NCI-H774 (cell line): ENCODE measurements at regions not wholly inside any gene's neighbourhood (a gene's known extent, or its start where the extent isn't known, plus 50 kb on each side); places are given as distances from the start of the nearest gene placed in this dataset.
"Not testable (repeated sequence)": the region's sequence is repeated elsewhere in the genome, so short reads cannot be mapped to it uniquely, and the experiment has no call there.

Experiments used
- DNase-seq: peaks from one replicate; lab custom pipeline; 2025; lab: John Stamatoyannopoulos, UW

GRCh38 chr3:61444782-61445181 is 116.6 kb upstream of the PTPRG start:
- DNase-seq, result no peak

DNA sequence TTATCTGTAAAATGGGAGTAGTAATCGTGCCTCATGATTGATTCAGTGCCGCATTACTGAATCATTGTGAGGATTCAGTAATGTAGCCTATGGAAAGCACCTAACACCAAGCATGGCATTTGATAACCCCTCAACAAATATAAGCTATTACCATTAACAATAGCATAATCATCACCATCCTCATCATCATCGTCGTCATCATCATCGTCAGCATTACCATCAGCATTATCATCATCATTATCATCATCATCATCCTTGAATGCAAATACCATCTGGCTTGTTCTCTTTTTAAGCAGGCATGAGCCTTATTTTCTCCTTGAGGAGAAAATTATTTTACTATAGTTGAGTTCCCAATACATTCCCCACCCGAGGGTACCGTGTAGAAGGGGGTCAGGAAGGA is 115.4 kb upstream of the PTPRG start:
- no peak for DNase-seq

GRCh38 chr3:61446341-61446740 is 115.0 kb upstream of the PTPRG start:
- DNase-seq, result no peak

DNA sequence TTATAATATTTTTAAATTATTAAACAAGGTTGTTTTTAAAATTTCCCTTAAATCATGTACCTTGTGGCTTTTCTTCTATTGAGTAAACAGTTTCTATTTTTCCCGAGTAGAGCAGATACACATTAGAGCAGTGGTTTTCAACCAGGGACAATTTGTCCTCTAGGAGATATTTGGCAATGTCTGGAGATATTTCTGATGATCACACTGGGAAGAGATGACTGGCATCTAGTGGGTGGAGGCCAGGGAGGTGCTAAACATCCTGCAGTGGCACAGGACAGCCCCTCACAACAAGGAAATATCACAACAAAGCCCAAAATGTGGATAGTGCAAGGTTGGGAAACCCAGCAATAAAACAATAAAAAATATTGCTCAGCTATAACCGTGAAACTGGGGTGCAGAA is 113.0 kb upstream of the PTPRG start:
- DNase-seq, result no peak

- no peak for DNase-seq
Observed at GRCh38 chr3:61449327-61450040, 111.9 kb upstream of the PTPRG start.

DNA sequence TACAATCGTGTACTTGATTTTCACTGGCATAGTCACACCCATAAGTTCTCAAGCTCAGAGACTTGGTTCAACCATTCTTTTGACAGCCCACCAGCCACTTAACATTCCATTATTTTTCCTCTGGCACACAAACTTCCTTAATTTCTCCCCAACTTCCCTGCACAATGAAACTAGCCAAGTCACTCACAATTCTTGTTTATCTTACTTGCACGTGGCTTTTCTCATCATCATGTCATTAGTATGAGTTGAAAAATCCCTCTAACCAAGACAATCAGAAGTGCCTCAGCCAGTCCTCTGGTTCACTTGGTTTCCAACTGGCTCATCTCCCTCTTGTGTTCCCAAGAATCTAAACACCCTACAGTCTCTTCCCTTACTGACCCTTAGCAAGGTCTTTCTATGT is 110.5 kb upstream of the PTPRG start:
- no peak for DNase-seq

- no peak for DNase-seq
Observed at GRCh38 chr3:61451841-61452240, 109.5 kb upstream of the PTPRG start.

DNA sequence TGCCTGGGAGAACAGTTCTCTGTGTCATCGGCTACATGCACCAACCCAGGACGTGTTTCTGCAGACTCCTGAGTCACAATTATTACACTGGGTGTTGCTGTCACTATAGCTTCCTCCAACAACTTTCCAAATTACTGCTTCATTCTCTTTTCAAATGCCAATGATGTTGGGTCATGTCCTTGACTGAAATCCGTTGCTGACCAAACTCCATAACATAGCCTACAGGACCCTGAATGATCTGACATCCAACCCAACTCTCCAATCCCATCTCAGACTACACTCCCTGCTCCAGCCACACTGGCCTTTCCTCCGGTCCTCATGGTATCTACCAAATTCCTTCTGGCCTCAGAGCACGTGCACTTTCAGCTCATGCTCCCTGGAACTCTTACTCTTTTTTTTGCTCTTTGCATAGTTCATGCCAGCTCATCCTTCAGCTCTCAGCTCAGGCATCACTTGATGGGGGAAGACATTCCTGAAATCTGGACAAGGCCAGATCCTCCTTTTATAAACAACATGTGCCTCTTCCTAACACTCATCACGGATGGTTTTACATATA is 108.8 kb upstream of the PTPRG start:
- DNase-seq, result no peak

- DNase-seq, result no peak
Observed at GRCh38 chr3:61454006-61454585, 107.3 kb upstream of the PTPRG start.

- DNase-seq, result no peak
Observed at GRCh38 chr3:61454801-61455200, 106.6 kb upstream of the PTPRG start.

DNA sequence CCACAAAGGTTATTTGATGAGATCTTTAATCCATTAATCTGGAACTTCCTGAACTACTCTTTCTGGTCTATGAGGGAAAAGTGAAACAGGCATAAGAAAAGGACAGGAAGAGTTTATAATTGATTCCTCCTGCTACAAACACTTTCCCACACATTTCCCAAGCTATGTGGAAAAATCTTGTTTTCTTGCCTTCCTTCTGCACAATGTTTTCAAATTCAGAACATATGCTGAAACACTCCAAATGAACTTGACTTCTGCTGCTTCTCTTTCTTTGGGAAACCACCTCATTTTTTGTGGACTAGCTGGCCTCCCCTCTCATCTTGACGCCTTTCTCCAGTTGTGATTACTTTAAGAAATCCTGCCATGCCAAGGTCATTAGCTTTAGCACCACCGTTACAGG is 100.7 kb upstream of the PTPRG start:
- DNase-seq, result no peak

DNA sequence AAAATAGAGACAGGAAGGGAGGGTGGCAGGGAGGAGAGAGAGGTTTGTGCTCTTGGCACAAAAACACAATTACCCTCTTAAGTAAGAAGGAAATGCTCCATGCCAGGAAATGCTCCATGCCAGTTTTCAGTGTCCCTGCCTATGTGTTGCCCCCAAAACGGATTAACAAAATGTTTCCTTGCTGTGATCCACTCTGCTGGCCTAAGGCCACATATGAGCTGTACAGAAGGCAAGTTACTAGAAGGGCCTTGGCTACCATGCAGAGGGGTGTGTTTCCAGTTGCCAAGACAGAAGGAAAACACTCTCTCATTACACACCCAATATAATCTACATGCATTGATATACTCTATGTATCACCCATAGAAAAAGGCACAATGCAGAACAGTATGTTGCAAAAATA is 98.2 kb upstream of the PTPRG start:
- no peak for DNase-seq

DNA sequence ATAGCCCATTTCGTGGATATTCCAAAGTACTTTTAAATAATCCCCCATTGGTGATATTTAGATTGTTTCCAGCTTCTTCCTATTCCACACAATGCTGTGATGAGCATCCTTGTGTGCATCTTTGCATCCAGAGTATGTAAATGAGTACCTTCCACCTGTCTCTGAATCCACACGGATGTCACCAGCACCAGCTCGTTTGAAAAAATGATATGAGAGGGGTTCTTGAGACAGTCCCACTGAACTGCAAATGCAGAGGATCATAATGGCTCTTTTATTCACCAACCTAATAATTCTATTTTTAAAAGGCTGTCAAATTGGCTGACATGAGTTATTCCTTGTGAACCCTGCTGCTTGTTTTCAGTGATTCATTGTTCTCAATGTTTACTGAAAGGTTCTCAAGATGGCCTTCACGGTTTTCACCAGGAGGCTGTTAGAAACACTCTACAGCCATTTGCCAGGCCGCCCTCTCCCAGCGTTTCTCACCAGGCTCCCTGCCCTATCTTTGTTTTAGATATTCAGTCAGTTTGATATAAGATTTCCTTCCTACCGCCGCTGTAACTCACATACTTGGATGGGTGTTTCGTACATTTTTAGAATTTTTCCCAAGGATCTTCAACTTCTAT is 96.7 kb upstream of the PTPRG start:
- DNase-seq, result no peak

GRCh38 chr3:61466357-61466756 is 95.0 kb upstream of the PTPRG start:
- no peak for DNase-seq

- DNase-seq, result no peak
Observed at GRCh38 chr3:61483997-61484396, 77.4 kb upstream of the PTPRG start.

GRCh38 chr3:61493339-61493738 is 68.0 kb upstream of the PTPRG start:
- no peak for DNase-seq

DNA sequence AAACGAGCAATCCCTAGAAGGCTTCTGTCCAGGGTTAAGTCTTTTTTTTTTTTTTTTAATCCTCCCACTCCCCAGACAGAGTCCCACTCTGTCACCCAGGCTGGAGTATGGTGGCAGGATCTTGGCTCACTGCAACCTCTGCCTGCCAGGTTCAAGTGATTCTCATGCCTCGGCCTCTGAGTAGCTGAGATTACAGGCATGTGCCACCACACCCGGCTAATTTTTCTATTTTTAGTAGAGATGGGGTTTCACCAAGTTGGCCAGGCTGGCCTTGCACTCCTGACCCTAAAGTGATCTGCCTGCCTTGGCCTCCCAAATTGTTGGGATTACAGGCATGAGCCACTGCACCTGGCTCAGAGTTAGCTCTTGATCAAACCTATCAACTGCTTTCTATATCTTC is 67.1 kb upstream of the PTPRG start:
- DNase-seq, result not testable (repeated sequence)

DNA sequence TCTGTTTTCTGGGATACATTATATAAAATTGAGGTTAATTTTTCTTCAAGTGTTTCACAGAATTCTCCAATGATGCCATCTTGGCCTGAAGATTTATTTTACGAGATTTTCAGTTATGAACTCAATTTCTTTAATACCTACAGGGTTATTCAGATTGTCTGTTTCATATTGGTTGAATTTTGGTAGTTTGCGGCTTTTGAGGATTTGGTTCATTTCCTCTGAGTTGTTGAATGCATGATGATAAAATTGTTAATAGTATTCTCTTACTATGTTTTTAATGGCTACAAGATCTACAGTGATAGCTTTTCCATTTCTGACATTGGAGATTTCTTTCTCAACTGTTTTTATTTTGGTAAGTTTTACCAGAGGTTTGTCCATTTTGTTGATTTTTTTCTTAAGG is 63.9 kb upstream of the PTPRG start:
- no peak for DNase-seq

- no peak for DNase-seq
Observed at GRCh38 chr3:61505197-61505596, 56.2 kb upstream of the PTPRG start.

DNA sequence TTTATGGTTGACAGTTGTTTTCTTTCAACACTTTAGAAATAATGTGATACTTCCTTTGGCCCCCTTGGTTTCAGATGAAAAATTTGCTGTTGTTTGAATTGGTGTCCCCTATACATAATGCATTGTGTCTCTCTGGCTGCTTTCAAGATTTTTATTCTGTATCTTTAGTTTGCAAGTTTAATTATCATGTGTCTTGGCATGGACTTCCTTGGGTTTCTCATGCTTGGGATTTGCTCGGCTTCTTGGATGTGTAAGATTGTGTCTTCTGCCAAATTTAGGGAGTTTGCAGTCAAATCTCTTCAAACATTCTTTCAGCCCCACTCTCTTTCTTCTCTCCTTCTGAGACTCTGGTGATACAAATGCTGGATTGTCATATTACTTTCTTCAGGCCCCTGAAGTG is 53.4 kb upstream of the PTPRG start:
- no peak for DNase-seq
